Progenitor cell of endocrine pancreas (in vitro differentiated cells): ENCODE measurements at regions not wholly inside any gene's neighbourhood (a gene's known extent, or its start where the extent isn't known, plus 50 kb on each side); places are given as distances from the start of the nearest gene placed in this dataset.

Experiments used
- DNase-seq: peaks from one replicate; pipeline ENCODE4 v3.0.0; 2021; ENCODE audit warnings: low spot score; ENCODE audit not compliant: unreplicated experiment
- H3K27ac Mint-ChIP-seq: 2 replicates; pipeline ENCODE4 v1.8.0; 2021; ENCODE audit warnings: mild to moderate bottlenecking, moderate library complexity, mixed read lengths
- H3K27me3 Mint-ChIP-seq: 2 replicates; pipeline ENCODE4 v1.8.0; 2021; ENCODE audit warnings: mixed read lengths
- H3K36me3 Mint-ChIP-seq: 2 replicates; pipeline ENCODE4 v1.8.0; 2022; ENCODE audit warnings: mixed read lengths; ENCODE audit not compliant: insufficient read depth
- H3K4me1 Mint-ChIP-seq: 2 replicates; pipeline ENCODE4 v1.8.0; 2021; ENCODE audit warnings: low read depth, mixed read lengths
- H3K4me3 Mint-ChIP-seq: 2 replicates; pipeline ENCODE4 v1.8.0; 2021; ENCODE audit warnings: low read depth, mild to moderate bottlenecking, moderate library complexity, mixed read lengths
- H3K9me3 Mint-ChIP-seq: 2 replicates; pipeline ENCODE4 v1.8.0; 2021; ENCODE audit warnings: low read depth, mixed read lengths
- TF ChIP-seq, protein P1 (sequence below): fragments of 200-600 bp; sonication (generic); IDR thresholded peaks from one replicate; pipeline ENCODE4 v1.5.0; 2021; ENCODE audit warnings: antibody characterized with exemption, mild to moderate bottlenecking; ENCODE audit not compliant: unreplicated experiment

DNA sequence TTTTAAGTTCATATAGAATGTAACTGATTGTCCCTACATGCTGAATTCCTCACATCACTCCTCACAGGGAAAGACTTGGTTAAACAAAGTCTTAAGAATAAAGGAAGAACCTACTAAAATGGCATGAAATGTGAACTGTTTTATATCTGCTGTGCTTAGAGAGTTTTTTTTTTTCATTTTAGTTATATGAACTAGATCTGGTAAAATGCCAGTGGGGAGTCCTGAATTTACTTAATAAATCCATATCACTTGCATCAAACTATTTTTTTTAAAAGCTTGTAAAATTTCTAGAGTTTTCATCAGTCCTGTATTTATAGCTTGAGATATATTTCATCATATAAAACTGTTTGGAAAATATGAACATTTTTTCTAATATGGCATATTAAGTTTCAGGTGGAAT, 1528.6 kb downstream of the EFNA5 start:
- no peak overlapping the region for H3K4me3 Mint-ChIP-seq
- DNase-seq, result no peak
- H3K4me1 Mint-ChIP-seq, result peaks cover 4% of the 10 kb centered on the region
- H3K27me3 Mint-ChIP-seq, result no peaks in the 10 kb centered on the region
- H3K36me3 Mint-ChIP-seq, result no peaks in the 10 kb centered on the region
- H3K27ac Mint-ChIP-seq, result no peak overlapping the region
- TF ChIP-seq, protein P1, sequence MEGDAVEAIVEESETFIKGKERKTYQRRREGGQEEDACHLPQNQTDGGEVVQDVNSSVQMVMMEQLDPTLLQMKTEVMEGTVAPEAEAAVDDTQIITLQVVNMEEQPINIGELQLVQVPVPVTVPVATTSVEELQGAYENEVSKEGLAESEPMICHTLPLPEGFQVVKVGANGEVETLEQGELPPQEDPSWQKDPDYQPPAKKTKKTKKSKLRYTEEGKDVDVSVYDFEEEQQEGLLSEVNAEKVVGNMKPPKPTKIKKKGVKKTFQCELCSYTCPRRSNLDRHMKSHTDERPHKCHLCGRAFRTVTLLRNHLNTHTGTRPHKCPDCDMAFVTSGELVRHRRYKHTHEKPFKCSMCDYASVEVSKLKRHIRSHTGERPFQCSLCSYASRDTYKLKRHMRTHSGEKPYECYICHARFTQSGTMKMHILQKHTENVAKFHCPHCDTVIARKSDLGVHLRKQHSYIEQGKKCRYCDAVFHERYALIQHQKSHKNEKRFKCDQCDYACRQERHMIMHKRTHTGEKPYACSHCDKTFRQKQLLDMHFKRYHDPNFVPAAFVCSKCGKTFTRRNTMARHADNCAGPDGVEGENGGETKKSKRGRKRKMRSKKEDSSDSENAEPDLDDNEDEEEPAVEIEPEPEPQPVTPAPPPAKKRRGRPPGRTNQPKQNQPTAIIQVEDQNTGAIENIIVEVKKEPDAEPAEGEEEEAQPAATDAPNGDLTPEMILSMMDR, result no peak
- peaks cover 7% of the 10 kb centered on the region for H3K9me3 Mint-ChIP-seq

DNA sequence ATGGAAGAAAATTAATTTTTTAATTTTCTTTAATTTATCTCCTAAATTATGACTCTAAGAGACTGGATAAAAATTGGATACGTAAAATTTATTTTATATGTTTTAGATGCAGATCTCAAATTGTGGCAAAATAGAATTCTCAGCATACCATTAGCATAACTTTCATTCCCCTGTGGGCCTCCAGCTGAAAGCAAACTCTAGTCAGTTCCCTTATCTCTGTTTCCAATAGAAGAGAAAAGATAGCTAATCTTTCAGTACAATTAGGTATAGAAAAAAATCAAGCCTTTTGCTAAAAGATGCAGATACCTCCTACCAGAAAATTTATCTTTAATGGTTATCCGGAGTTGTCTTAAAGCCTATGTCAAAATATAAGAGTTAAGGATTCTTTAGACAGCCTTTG, 1530.6 kb downstream of the EFNA5 start:
- peaks cover 4% of the 10 kb centered on the region for H3K4me1 Mint-ChIP-seq
- no peak overlapping the region for H3K4me3 Mint-ChIP-seq
- no peaks in the 10 kb centered on the region for H3K36me3 Mint-ChIP-seq
- H3K27me3 Mint-ChIP-seq, result no peaks in the 10 kb centered on the region
- H3K9me3 Mint-ChIP-seq, result peaks cover 3% of the 10 kb centered on the region
- no peak for DNase-seq
- no peak overlapping the region for H3K27ac Mint-ChIP-seq
- TF ChIP-seq, protein P1, result no peak

DNA sequence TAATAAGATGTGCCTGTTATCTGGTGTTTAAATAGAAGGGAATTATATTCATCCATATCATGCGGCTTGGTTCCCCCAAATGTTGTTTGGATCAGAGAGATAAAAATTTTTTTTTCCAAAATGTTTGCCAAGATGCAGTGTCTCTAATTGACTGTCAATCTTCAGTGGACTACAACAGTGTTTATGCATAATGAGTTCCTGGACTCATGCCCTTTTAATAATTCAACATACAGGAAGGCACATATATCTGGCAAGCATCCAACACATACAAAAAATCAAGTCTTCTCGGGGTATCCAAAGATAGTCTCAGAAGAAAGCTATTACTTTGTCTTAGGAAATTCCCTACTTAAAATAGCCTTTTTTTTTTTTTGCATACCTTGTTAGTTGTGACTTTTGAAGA, 1534.7 kb downstream of the EFNA5 start:
- H3K9me3 Mint-ChIP-seq, result peaks cover 3% of the 10 kb centered on the region
- no peak for DNase-seq
- TF ChIP-seq, protein P1, result no peak
- no peaks in the 10 kb centered on the region for H3K36me3 Mint-ChIP-seq
- peaks cover 3% of the 10 kb centered on the region for H3K4me1 Mint-ChIP-seq
- H3K27me3 Mint-ChIP-seq, result no peaks in the 10 kb centered on the region
- no peak overlapping the region for H3K27ac Mint-ChIP-seq
- no peak overlapping the region for H3K4me3 Mint-ChIP-seq

- H3K4me3 Mint-ChIP-seq, result no peak overlapping the region
- peaks cover 3% of the 10 kb centered on the region for H3K4me1 Mint-ChIP-seq
- TF ChIP-seq, protein P1, result no peak
- H3K27ac Mint-ChIP-seq, result no peak overlapping the region
- peaks cover 3% of the 10 kb centered on the region for H3K9me3 Mint-ChIP-seq
- H3K27me3 Mint-ChIP-seq, result no peaks in the 10 kb centered on the region
- no peaks in the 10 kb centered on the region for H3K36me3 Mint-ChIP-seq
- DNase-seq, result no peak
These were observed 1535.3 kb downstream of the EFNA5 start for GRCh38 chr5:106135473-106135872.

GRCh38 chr5:106134549-106134948, 1536.2 kb downstream of the EFNA5 start:
- TF ChIP-seq, protein P1, result no peak

More at GRCh38 chr5:106134549-106134948, 1536.2 kb downstream of the EFNA5 start:
- no peak for DNase-seq
- no peaks in the 10 kb centered on the region for H3K4me1 Mint-ChIP-seq
- H3K27ac Mint-ChIP-seq, result no peak overlapping the region
- H3K36me3 Mint-ChIP-seq, result no peaks in the 10 kb centered on the region
- no peak overlapping the region for H3K4me3 Mint-ChIP-seq
- H3K9me3 Mint-ChIP-seq, result peaks cover 2% of the 10 kb centered on the region
- H3K27me3 Mint-ChIP-seq, result no peaks in the 10 kb centered on the region
